ENCODE measurements at regions not wholly inside any gene's neighbourhood (a gene's known extent, or its start where the extent isn't known, plus 50 kb on each side); places are given as distances from the start of the nearest gene placed in this dataset.

GRCh38 chr5:116961021-116961420, 386.4 kb upstream of the SEMA6A start:
- no peak for TF ChIP-seq CTCF (IDR thresholded peaks at IDR 0.05 in 2 of 3, conservative IDR thresholded peaks at IDR 0.05 in 1 of 3; ENCODE audit: control insufficient read depth in 2 of 3, extremely low read depth in 1 of 3, insufficient read depth in 1 of 3, low read depth in 3 of 3, low read length in 3 of 3)
- TF ChIP-seq RBBP5 (conservative IDR thresholded peaks at IDR 0.05), result no peak
- no peak for TF ChIP-seq USF1 (IDR thresholded peaks at IDR 0.05; ENCODE audit: borderline replicate concordance, extremely low read length, insufficient read depth, low read depth, low read length)
- TF ChIP-seq ZZZ3 (IDR thresholded peaks at IDR 0.05; ENCODE audit: control insufficient read depth, insufficient read length, low read depth), result no peak
- no peak for TF ChIP-seq SUPT20H (IDR thresholded peaks at IDR 0.05; ENCODE audit: borderline replicate concordance, control insufficient read depth, low read depth, low read length)
- no peak for TF ChIP-seq GABPA (IDR thresholded peaks at IDR 0.05; ENCODE audit: low read depth)
- no peak for TF ChIP-seq POLR2AphosphoS5 (IDR thresholded peaks at IDR 0.05; ENCODE audit: low read length)

All from GM12878 (cell line).